ENCODE measurements at regions not wholly inside any gene's neighbourhood (a gene's known extent, or its start where the extent isn't known, plus 50 kb on each side); places are given as distances from the start of the nearest gene placed in this dataset.
"Not testable (repeated sequence)": the region's sequence is repeated elsewhere in the genome, so short reads cannot be mapped to it uniquely, and the experiment has no call there.

- Histone ChIP-seq H3K27ac (no peak overlapping the region), H3K4me1 (no peaks in the 10 kb centered on the region), H3K36me3 (no peaks in the 10 kb centered on the region), H3K4me3 (no peak overlapping the region), H3K27me3 (no peaks in the 10 kb centered on the region), H3K9me3 (peaks cover 12 to 21% of the 10 kb centered on the region in 2 donors)
- DNase-seq (ENCODE audit: low spot score in 2 of 2), result no peak
- no peak for TF ChIP-seq POLR2AphosphoS5 (IDR thresholded peaks at IDR 0.05)
- intact Hi-C loops (cut with DNase I; ENCODE audit: low total_unique reads), result no loop called here
These were observed 961.7 kb upstream of the COX7C start for GRCh38 chr5:85656050-85656449.

- H3K27ac ChIP-seq; H3K36me3 ChIP-seq; intact Hi-C loops (cut with DNase I; ENCODE audit: low total_unique reads); DNase-seq (ENCODE audit: low spot score in 2 of 2); H3K4me3 ChIP-seq; H3K27me3 ChIP-seq; H3K4me1 ChIP-seq: not testable (repeated sequence)
- H3K9me3 ChIP-seq, result peaks cover 12 to 21% of the 10 kb centered on the region in 2 donors
These were observed 960.4 kb upstream of the COX7C start for GRCh38 chr5:85657328-85657727.

GRCh38 chr5:85662969-85663707, 954.6 kb upstream of the COX7C start:
- H3K36me3 ChIP-seq; H3K4me1 ChIP-seq; DNase-seq (ENCODE audit: low spot score in 2 of 2); H3K9me3 ChIP-seq; intact Hi-C loops (cut with DNase I; ENCODE audit: low total_unique reads); H3K27ac ChIP-seq; H3K4me3 ChIP-seq; H3K27me3 ChIP-seq: not testable (repeated sequence)

- H3K27me3 ChIP-seq, result no peaks in the 10 kb centered on the region
- H3K4me3 ChIP-seq, result no peak overlapping the region
- no peak for DNase-seq (ENCODE audit: low spot score in 2 of 2)
- H3K36me3 ChIP-seq, result no peaks in the 10 kb centered on the region
- no peaks in the 10 kb centered on the region for H3K4me1 ChIP-seq
- H3K9me3 ChIP-seq, result no peaks in the 10 kb centered on the region
- no peak overlapping the region for H3K27ac ChIP-seq
- intact Hi-C loops (cut with DNase I; ENCODE audit: low total_unique reads), result no loop called here
- no peak for TF ChIP-seq CTCF (IDR thresholded peaks at IDR 0.05)
- TF ChIP-seq POLR2A (IDR thresholded peaks at IDR 0.05), result no peak
- TF ChIP-seq POLR2AphosphoS5 (IDR thresholded peaks at IDR 0.05), result no peak
These were observed 954.1 kb upstream of the COX7C start for GRCh38 chr5:85663708-85664031.

GRCh38 chr5:85670417-85670816, 947.3 kb upstream of the COX7C start:
- Histone ChIP-seq H3K27me3 (no peaks in the 10 kb centered on the region), H3K4me1 (no peaks in the 10 kb centered on the region), H3K9me3 (no peaks in the 10 kb centered on the region), H3K4me3 (no peak overlapping the region), H3K27ac (no peak overlapping the region), H3K36me3 (no peaks in the 10 kb centered on the region)
- intact Hi-C loops (cut with DNase I; ENCODE audit: low total_unique reads), result no loop called here
- TF ChIP-seq POLR2AphosphoS5 (IDR thresholded peaks at IDR 0.05) (no peak), POLR2A (IDR thresholded peaks at IDR 0.05) (no peak), CTCF (IDR thresholded peaks at IDR 0.05) (no peak)
- DNase-seq (ENCODE audit: low spot score in 2 of 2), result no peak

GRCh38 chr5:85671223-85671970, 946.3 kb upstream of the COX7C start:
- intact Hi-C loops (cut with DNase I; ENCODE audit: low total_unique reads), result no loop called here
- DNase-seq (ENCODE audit: low spot score in 2 of 2), result no peak
- no peak overlapping the region for H3K4me3 ChIP-seq
- H3K27ac ChIP-seq, result no peak overlapping the region
- H3K27me3 ChIP-seq, result no peaks in the 10 kb centered on the region
- H3K9me3 ChIP-seq, result no peaks in the 10 kb centered on the region
- H3K4me1 ChIP-seq, result no peaks in the 10 kb centered on the region
- H3K36me3 ChIP-seq, result no peaks in the 10 kb centered on the region
- TF ChIP-seq POLR2AphosphoS5 (IDR thresholded peaks at IDR 0.05), result no peak
- TF ChIP-seq POLR2A (IDR thresholded peaks at IDR 0.05), result no peak
- TF ChIP-seq CTCF (IDR thresholded peaks at IDR 0.05), result no peak
